ENCODE measurements at regions not wholly inside any gene's neighbourhood (a gene's known extent, or its start where the extent isn't known, plus 50 kb on each side); places are given as distances from the start of the nearest gene placed in this dataset.
"Not testable (repeated sequence)": the region's sequence is repeated elsewhere in the genome, so short reads cannot be mapped to it uniquely, and the experiment has no call there.

DNA sequence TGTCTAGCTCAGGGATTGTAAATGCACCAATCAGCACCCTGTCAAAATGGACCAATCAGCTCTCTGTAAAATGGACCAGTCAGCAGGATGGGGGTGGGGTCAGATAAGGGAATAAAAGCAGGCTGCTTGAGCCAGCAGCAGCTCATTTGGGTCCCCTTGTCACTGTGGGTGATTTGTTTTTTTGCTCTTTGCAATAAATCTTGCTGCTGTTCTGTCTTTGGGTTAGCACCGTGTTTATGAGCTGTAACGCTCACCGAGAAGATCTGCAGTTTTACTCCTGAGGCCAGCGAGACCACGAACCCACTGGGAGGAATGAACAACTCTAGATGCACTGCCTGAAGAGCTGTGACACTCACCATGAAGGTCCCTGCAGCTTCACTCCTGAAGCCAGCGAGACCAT is 134.1 kb upstream of the LMNTD1 start (continued):
- TF ChIP-seq REST (IDR thresholded peaks at IDR 0.05) = no peak
- TF ChIP-seq HNF4A (conservative IDR thresholded peaks at IDR 0.05) = no peak
- TF ChIP-seq EGR1 (IDR thresholded peaks at IDR 0.05; ENCODE audit: low read depth in 2 of 2) = no peak
- no peak for TF ChIP-seq GABPA (IDR thresholded peaks at IDR 0.05 in 1 of 2, conservative IDR thresholded peaks at IDR 0.05 in 1 of 2)
- TF ChIP-seq RXRA (IDR thresholded peaks at IDR 0.05) = no peak
- no peak for TF ChIP-seq JUND (IDR thresholded peaks at IDR 0.05)

DNA sequence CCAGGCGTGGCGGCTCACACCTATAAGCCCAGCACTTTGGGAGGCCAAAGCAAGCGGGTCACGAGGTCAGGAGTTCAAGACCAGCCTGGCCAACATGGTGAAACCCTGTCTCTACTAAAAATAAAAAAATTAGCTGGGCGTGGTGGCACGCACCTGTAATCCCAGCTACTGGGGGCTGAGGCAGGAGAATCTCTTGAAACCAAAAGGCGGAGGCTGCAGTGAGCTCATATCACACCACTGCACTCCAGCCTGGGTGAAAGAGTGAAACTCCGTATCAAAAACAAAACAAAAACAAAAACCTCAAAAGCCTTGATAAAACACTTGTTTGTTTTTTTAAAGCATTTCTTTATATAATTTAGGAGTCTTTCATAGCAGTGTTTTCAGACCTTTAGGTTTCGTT is 135.8 kb upstream of the LMNTD1 start:
- not testable (repeated sequence) for H3K4me1 ChIP-seq (ENCODE audit: control insufficient read depth in 4 of 4, insufficient read depth in 4 of 4, low read length in 3 of 4); H3K27ac ChIP-seq (ENCODE audit: low read depth in 1 of 2, low read length in 2 of 2); H3K9me3 ChIP-seq (ENCODE audit: control insufficient read depth in 4 of 4, low read length in 3 of 4); DNase-seq (ENCODE audit: low spot score); H3K27me3 ChIP-seq (ENCODE audit: control insufficient read depth in 4 of 4, insufficient read depth in 4 of 4, low read length in 3 of 4); H3K4me3 ChIP-seq (ENCODE audit: low read depth in 1 of 3, low read length in 3 of 3); H3K36me3 ChIP-seq (ENCODE audit: control insufficient read depth in 4 of 4, insufficient read depth in 3 of 4, low read depth in 1 of 4, low read length in 3 of 4); H3K9ac ChIP-seq (ENCODE audit: low read depth in 1 of 2, low read length in 2 of 2)
- WGBS = 93% methylated on average over 9 of the region's 9 CpGs

GRCh38 chr12:25689996-25690501 is 137.0 kb upstream of the LMNTD1 start:
- Histone ChIP-seq H3K36me3 (ENCODE audit: control insufficient read depth in 4 of 4, insufficient read depth in 3 of 4, low read depth in 1 of 4, low read length in 3 of 4) (no peaks in the 10 kb centered on the region), H3K27me3 (ENCODE audit: control insufficient read depth in 4 of 4, insufficient read depth in 4 of 4, low read length in 3 of 4) (no peaks in the 10 kb centered on the region), H3K4me1 (ENCODE audit: control insufficient read depth in 4 of 4, insufficient read depth in 4 of 4, low read length in 3 of 4) (peaks cover 0 to 1% (median 0%) of the 10 kb centered on the region in 4 donors), H3K4me3 (ENCODE audit: low read depth in 1 of 3, low read length in 3 of 3) (no peak overlapping the region), H3K9me3 (ENCODE audit: control insufficient read depth in 4 of 4, low read length in 3 of 4) (no peaks in the 10 kb centered on the region), H3K9ac (ENCODE audit: low read depth in 1 of 2, low read length in 2 of 2) (no peak overlapping the region), H3K27ac (ENCODE audit: low read depth in 1 of 2, low read length in 2 of 2) (no peak overlapping the region)
- no peak for DNase-seq (ENCODE audit: low spot score)
- TF ChIP-seq SP1 (IDR thresholded peaks at IDR 0.05) (no peak), FOXA1 (IDR thresholded peaks at IDR 0.05) (no peak), RXRA (IDR thresholded peaks at IDR 0.05) (no peak), GABPA (IDR thresholded peaks at IDR 0.05 in 1 of 2, conservative IDR thresholded peaks at IDR 0.05 in 1 of 2) (no peak), MAX (IDR thresholded peaks at IDR 0.05) (no peak), CTCF (IDR thresholded peaks at IDR 0.05; ENCODE audit: low read depth, low read length, missing input control) (no peak), ATF3 (IDR thresholded peaks at IDR 0.05) (no peak), HNF4A (conservative IDR thresholded peaks at IDR 0.05) (no peak), REST (IDR thresholded peaks at IDR 0.05) (no peak), RAD21 (IDR thresholded peaks at IDR 0.05) (no peak), TAF1 (conservative IDR thresholded peaks at IDR 0.05) (no peak), NR2F2 (IDR thresholded peaks at IDR 0.05) (no peak), FOXA2 (IDR thresholded peaks at IDR 0.05) (no peak), EGR1 (IDR thresholded peaks at IDR 0.05; ENCODE audit: low read depth in 2 of 2) (no peak), YY1 (IDR thresholded peaks at IDR 0.05) (no peak)
- WGBS = 52% methylated on average over 5 of the region's 5 CpGs

Measured in liver (tissue), 8 donors.